Hepatocyte (in vitro differentiated cells): ENCODE measurements at regions not wholly inside any gene's neighbourhood (a gene's known extent, or its start where the extent isn't known, plus 50 kb on each side); places are given as distances from the start of the nearest gene placed in this dataset.

Experiments
- CTCF ChIP-seq: fragments of 200-600 bp; sonication (generic); IDR thresholded peaks from 2 replicates; pipeline ENCODE4 v1.5.1; 2016; ENCODE audit warnings: antibody characterized with exemption, mild to moderate bottlenecking; ENCODE audit not compliant: poor library complexity
- EZH2 ChIP-seq: fragments of 200-600 bp; sonication (generic); IDR thresholded peaks from 2 replicates; pipeline ENCODE4 v1.6.1; 2016; ENCODE audit warnings: antibody characterized with exemption, mild to moderate bottlenecking, borderline replicate concordance
- EZH2phosphoT487 ChIP-seq: fragments of 200-600 bp; sonication (generic); IDR thresholded peaks from one replicate; pipeline ENCODE4 v1.6.1; 2018; ENCODE audit warnings: antibody characterized with exemption, mild to moderate bottlenecking, low read depth, moderate library complexity; ENCODE audit not compliant: unreplicated experiment, severe bottlenecking

GRCh38 chr9:79378107-79378506, 193.7 kb upstream of the TLE4 start:
- TF ChIP-seq CTCF = no peak
- no peak for TF ChIP-seq EZH2
- TF ChIP-seq EZH2phosphoT487 = no peak
